Activated T-cell treated with anti-CD3 and anti-CD28 coated beads, Interleukin-2, amount 50 U/mL, for 24 hours (primary cell): ENCODE measurements at regions not wholly inside any gene's neighbourhood (a gene's known extent, or its start where the extent isn't known, plus 50 kb on each side); places are given as distances from the start of the nearest gene placed in this dataset.
"Not testable (repeated sequence)": the region's sequence is repeated elsewhere in the genome, so short reads cannot be mapped to it uniquely, and the experiment has no call there.

Experiments
- DNase-seq: peaks from one replicate; pipeline ENCODE4 v3.0.0-alpha.2; 2020
- H3K27ac Mint-ChIP-seq: 2 replicates; pipeline ENCODE4 v1.8.0; 2020; ENCODE audit warnings: mild to moderate bottlenecking, mixed read lengths
- H3K27me3 Mint-ChIP-seq: 2 replicates; pipeline ENCODE4 v1.8.0; 2020; ENCODE audit warnings: mixed read lengths
- H3K36me3 Mint-ChIP-seq: 2 replicates; pipeline ENCODE4 v1.8.0; 2020; ENCODE audit warnings: low read depth, mixed read lengths
- H3K4me1 Mint-ChIP-seq: 2 replicates; pipeline ENCODE4 v1.8.0; 2020; ENCODE audit warnings: low read depth, mixed read lengths
- H3K4me3 Mint-ChIP-seq: 2 replicates; pipeline ENCODE4 v1.8.0; 2020; ENCODE audit warnings: mild to moderate bottlenecking, moderate library complexity, mixed read lengths
- H3K9me3 Mint-ChIP-seq: 2 replicates; pipeline ENCODE4 v1.8.0; 2020; ENCODE audit warnings: mixed read lengths

DNA sequence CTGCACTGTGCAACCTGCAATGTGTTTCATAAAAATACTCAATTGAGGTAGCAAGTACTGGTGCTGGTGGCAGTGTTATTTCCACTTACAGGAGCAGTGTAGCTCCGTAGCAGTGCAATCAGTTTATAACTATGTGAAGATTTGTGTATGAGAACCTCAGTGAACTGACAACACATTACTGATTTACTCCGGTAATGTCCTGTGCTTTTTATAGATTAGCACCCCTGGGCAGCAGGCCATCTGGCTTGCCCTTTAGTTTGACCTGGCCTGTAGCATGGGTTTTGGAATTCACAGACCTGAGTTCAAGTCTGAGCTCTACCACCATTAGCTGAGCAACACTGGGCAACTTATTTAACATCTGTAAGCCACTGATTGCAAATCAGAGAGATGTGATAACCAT, 78.6 kb upstream of the GBA3 start:
- no peak overlapping the region for H3K4me3 Mint-ChIP-seq
- H3K4me1 Mint-ChIP-seq = peaks cover 13% of the 10 kb centered on the region
- H3K9me3 Mint-ChIP-seq = peaks cover 5% of the 10 kb centered on the region
- H3K36me3 Mint-ChIP-seq = no peaks in the 10 kb centered on the region
- H3K27me3 Mint-ChIP-seq = no peaks in the 10 kb centered on the region
- no peak overlapping the region for H3K27ac Mint-ChIP-seq
- no peak for DNase-seq

DNA sequence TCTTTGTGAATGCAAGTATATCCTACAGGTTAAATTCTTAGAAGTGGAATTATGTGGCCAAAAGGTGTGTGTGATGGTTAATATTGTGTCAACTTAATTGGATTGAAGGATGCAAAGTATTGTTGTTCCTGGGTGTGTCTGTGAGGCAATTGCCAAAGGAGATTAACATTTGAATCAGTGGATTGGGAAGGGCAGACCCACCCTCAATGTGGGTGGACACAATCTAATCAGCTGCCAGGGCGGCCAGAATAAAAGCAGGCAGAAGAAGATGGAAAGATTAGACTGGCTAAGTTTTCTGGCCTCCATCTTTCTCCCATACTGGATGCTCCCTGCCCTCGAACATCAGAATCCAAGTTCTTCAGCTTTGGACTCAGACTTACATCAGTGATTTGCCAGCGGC, 76.2 kb upstream of the GBA3 start:
- Mint-ChIP-seq H3K4me1 (no peaks in the 10 kb centered on the region), H3K4me3 (no peak overlapping the region), H3K9me3 (no peaks in the 10 kb centered on the region), H3K27ac (no peak overlapping the region), H3K36me3 (no peaks in the 10 kb centered on the region), H3K27me3 (no peaks in the 10 kb centered on the region)
- DNase-seq = no peak

DNA sequence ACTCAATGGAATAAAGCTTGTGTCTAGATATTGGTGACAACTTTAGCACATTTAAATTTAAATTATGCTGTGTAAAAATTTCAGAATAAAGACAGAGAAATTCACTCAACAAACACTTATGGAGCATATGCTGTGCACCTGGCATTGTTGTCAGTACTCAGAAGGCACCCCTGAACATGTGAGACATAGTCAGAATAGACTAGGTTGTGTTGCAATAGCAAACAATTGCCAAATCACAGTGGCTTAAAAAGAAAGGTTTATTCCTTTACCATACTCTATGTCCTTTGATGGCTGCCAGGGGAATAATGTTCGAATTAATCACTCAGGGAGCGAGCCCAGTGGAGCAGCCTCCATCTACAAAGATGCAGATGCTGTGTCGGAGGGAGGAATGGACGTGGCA, 72.6 kb upstream of the GBA3 start:
- H3K9me3 Mint-ChIP-seq, H3K36me3 Mint-ChIP-seq, DNase-seq, H3K27me3 Mint-ChIP-seq, H3K4me1 Mint-ChIP-seq, H3K27ac Mint-ChIP-seq, H3K4me3 Mint-ChIP-seq: not testable (repeated sequence)

DNA sequence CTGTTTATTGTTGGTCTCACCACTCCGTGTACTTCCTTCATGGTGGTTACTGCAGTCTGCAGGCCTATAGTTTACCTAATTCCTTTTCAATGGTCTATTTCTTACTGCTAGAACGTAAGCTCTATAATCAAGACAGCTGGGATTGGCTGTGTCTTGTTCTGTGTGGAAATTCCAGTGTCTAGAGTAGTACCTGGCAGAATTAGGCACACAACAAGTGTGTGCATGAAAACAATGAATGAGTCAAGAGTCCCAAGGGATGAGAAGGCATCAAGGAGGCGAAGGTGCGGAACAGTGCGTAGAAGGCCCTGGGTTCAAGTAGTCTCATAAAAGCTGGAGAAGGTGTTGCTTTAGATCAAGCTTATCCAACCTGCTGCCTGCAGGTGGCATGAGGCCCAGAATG, 70.8 kb upstream of the GBA3 start:
- not testable (repeated sequence) for DNase-seq, H3K4me1 Mint-ChIP-seq, H3K4me3 Mint-ChIP-seq, H3K9me3 Mint-ChIP-seq, H3K27me3 Mint-ChIP-seq, H3K27ac Mint-ChIP-seq, H3K36me3 Mint-ChIP-seq

DNA sequence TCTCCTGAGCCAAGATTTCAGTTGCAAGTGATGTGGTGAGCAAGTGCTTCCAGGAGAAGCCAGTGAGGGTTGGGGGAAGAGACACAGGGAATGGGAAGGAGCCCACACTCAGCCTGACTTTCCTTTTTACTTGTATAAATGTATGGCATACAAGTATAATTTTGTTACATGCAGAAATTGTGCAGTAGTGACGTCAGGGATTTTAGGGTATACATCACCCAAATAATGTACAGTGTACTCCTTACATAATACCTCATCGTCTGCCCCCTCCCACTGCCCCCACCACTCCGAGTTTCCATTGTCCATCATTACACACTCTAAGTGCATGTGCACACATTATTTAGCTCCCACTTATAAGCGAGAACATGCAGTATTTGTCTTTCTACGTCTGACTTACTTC, 68.7 kb upstream of the GBA3 start:
- not testable (repeated sequence) for H3K27ac Mint-ChIP-seq, H3K4me1 Mint-ChIP-seq, H3K36me3 Mint-ChIP-seq, H3K4me3 Mint-ChIP-seq, DNase-seq, H3K27me3 Mint-ChIP-seq, H3K9me3 Mint-ChIP-seq

DNA sequence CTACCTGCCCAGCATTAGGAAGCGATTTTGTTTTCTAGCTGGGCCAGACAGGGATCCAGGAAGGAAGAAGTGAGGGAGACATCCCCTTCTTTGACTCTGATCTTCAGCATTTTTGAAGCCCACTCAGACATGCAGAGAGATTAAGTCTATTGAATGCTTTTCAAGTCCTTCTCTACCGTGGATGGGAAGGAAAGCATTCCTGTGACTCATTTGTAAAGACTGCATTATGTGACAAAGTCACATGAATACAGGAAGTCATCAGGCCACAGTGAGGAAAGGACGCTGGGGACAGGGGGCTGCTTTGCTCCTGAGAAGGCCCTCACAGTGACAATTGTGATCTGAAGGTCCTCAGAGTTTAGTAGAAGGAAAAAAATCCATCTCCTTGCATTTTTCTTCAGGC, 67.4 kb upstream of the GBA3 start:
- H3K36me3 Mint-ChIP-seq = no peaks in the 10 kb centered on the region
- H3K9me3 Mint-ChIP-seq = no peaks in the 10 kb centered on the region
- no peaks in the 10 kb centered on the region for H3K27me3 Mint-ChIP-seq
- no peak overlapping the region for H3K4me3 Mint-ChIP-seq
- DNase-seq = no peak
- H3K27ac Mint-ChIP-seq = no peak overlapping the region
- H3K4me1 Mint-ChIP-seq = no peaks in the 10 kb centered on the region

DNA sequence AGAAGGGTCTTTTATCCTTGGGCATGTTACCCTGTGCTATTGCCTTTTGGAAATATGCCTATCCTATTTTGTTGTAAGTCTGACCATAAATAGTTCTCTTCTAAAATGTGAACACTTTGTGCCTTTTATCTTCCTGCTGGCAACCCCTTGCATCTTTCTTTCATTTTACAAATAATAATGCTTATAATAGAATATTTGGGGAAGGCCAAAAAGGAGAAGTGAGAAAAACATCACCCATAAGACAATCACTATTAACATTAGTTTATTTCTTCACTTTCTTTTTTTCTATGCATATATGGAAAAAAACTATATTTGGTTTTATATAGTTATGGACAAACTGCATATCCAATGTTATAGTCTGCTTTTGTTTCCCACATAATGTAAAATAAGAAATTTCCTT, 64.9 kb upstream of the GBA3 start:
- not testable (repeated sequence) for H3K36me3 Mint-ChIP-seq, H3K9me3 Mint-ChIP-seq, H3K4me3 Mint-ChIP-seq, H3K4me1 Mint-ChIP-seq, H3K27me3 Mint-ChIP-seq, H3K27ac Mint-ChIP-seq, DNase-seq

DNA sequence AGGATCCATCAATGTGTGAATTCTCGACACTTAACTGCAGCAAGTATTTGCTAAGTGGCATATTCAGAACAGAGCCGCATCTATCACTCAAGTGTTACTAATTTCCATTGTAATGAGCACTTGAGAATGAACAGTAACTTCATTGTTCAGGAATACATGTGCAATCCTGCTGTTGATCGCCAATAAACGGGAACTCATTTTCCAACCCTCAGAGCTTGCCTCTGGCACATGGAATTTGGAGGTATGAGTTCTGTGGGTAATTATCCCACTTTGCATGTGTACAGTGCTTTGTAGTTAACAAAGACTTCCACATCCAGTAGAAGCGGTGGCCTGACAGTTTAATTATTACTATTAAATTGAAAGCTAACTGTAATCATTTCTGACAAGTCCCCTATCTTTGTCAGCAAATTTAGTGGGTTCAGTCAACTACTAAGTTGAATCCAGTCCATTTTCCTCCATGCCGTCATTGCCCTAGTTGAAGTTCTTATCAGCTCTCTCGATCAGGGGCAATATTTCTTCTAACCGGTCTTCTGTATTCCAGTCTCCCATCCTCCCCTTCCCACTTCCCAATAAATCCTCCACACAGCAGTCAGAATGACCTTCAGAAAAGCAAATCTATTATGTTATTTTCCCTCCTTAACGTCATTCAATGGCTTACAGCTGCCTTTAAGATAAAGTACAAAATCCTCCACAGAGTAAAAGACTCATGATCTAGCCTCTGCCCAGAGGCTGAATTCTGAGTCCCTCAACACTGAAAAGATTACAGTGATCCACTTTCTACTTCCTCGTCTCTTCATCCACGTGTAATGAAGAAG, 62.4 kb upstream of the GBA3 start:
- H3K27me3 Mint-ChIP-seq, H3K4me1 Mint-ChIP-seq, DNase-seq, H3K4me3 Mint-ChIP-seq, H3K36me3 Mint-ChIP-seq, H3K27ac Mint-ChIP-seq, H3K9me3 Mint-ChIP-seq: not testable (repeated sequence)

DNA sequence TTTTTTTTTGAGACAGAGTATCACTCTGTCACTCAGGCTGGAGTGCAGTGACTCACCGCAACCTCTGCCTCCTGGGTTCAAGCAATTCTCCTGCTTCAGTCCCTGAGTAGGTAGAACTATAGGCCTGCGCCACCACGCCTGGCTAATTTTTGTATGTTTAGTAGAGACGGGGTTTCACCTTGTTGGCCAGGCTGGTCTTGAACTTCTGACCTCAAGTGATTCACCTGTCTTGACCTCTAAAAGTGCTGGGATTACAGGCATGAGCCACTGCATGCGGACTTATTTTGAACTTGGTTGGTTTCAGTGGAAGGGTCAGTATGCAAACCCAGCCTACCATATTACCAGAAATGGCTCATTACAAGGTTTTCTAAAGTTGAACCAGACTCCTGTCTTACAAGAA, 61.6 kb upstream of the GBA3 start:
- not testable (repeated sequence) for H3K4me3 Mint-ChIP-seq, DNase-seq

DNA sequence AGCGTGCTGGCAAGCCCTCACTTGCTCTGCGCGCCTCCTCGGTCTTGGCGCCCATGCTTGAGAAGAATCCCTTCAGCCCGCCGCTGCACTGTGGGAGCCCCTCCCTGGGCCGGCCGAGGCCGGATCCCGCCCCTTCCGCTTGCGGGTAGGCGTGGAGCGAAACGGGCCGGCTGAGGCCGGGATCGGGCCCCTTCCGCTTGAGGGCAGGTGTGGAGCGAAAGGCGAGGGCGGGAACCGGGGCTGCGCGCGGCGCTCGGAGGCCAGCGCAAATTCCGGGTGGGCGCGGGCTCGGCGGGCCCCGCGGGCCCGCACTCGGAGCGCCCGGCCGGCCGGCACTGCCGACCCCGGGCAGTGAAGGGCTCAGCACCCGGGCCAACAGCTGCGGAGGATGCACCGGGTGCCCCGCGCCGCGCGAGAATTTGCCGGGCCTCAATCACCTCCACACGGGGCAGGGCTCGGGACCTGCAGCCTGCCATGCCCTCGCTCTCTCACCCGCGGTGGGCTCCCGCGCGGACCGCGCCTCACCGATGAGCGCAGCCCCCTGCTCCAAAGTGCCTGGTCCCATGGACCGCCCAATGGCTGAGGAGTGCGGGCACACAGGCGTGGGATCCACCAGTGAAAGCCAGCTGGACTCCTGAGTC, 58.1 kb upstream of the GBA3 start:
- no peaks in the 10 kb centered on the region for H3K27me3 Mint-ChIP-seq
- no peaks in the 10 kb centered on the region for H3K36me3 Mint-ChIP-seq
- H3K4me3 Mint-ChIP-seq = no peak overlapping the region
- no peaks in the 10 kb centered on the region for H3K4me1 Mint-ChIP-seq
- no peak overlapping the region for H3K27ac Mint-ChIP-seq
- peak; percentile 40 for DNase-seq
- H3K9me3 Mint-ChIP-seq = peaks cover 12% of the 10 kb centered on the region

More for the DNA sequence above, 61.6 kb upstream of the GBA3 start:
- not testable (repeated sequence) for H3K27ac Mint-ChIP-seq, H3K36me3 Mint-ChIP-seq, H3K27me3 Mint-ChIP-seq, H3K4me1 Mint-ChIP-seq, H3K9me3 Mint-ChIP-seq

DNA sequence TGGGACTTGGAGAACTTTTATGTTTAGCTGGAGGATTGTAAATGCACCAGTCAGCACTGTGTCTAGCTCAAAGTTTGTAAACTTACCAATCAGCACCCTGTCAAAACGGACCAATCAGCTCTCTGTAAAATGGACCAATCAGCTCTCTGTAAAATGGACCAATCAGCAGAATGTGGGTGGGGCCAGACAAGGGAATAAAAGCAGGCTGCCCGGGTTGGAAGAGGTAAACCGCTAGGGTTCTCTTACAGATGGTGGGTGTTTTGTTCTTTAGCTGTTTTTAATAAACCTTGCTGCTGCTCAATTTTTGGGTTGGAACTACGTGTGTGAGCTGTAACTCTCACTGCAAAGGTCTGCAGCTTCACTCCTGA, 57.6 kb upstream of the GBA3 start:
- H3K4me1 Mint-ChIP-seq, DNase-seq, H3K36me3 Mint-ChIP-seq, H3K27ac Mint-ChIP-seq, H3K4me3 Mint-ChIP-seq, H3K27me3 Mint-ChIP-seq: not testable (repeated sequence)
- H3K9me3 Mint-ChIP-seq = peaks cover 12% of the 10 kb centered on the region

DNA sequence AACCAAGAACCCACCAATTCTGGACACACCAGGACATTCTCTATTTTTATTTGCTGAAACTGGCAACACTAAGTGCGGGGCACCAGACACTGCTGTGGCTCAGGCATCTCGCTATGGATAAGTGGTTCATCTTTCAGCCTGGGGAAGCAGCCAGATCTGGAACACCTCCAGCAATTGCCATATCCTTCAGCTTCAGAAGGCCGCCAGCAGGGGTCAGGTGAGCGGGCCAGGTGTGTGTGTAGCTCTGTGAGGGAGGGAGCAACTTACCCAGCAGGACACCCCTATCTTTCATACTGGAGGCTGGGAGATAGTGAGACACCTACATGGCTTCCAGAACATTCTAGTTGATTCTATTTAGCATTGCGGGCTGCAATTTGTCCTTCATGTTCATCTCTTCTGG, 57.0 kb upstream of the GBA3 start:
- H3K4me3 Mint-ChIP-seq = no peak overlapping the region
- no peaks in the 10 kb centered on the region for H3K4me1 Mint-ChIP-seq
- H3K9me3 Mint-ChIP-seq = peaks cover 15% of the 10 kb centered on the region
- no peak for DNase-seq
- H3K27ac Mint-ChIP-seq = no peak overlapping the region
- H3K27me3 Mint-ChIP-seq = no peaks in the 10 kb centered on the region
- H3K36me3 Mint-ChIP-seq = no peaks in the 10 kb centered on the region

DNA sequence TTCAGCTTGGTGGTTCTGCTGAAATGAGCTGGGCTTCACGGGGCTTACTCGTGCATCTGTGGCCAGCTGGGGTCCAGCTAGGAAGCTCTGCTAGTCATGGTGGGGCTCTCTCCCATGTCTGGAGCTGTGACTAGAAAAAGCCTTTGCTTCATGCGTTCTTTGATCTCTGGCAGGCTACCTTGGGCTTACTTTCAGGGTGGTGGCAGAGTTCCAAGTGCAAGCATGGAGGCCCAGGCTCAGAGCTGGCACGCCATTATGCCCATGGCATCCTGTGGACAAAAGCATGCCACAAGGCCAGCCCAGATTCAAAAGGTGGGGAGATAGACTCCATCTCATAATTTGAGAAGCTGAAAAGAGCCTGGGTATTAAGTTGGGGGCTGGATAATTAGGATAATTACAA, 55.4 kb upstream of the GBA3 start:
- DNase-seq = no peak
- Mint-ChIP-seq H3K27ac (no peak overlapping the region), H3K4me1 (no peaks in the 10 kb centered on the region), H3K27me3 (no peaks in the 10 kb centered on the region), H3K36me3 (no peaks in the 10 kb centered on the region), H3K9me3 (peaks cover 19% of the 10 kb centered on the region), H3K4me3 (no peak overlapping the region)
